GM19397 (cell line): ENCODE measurements at regions not wholly inside any gene's neighbourhood (a gene's known extent, or its start where the extent isn't known, plus 50 kb on each side); places are given as distances from the start of the nearest gene placed in this dataset.
"Not testable (repeated sequence)": the region's sequence is repeated elsewhere in the genome, so short reads cannot be mapped to it uniquely, and the experiment has no call there.

Experiments
- ATAC-seq: cut with Tn5 transposase; IDR thresholded peaks from one replicate; pipeline ENCODE4 v1.9.1; 2021; ENCODE audit warnings: mild to moderate bottlenecking, moderate library complexity; ENCODE audit not compliant: unreplicated experiment

GRCh38 chr6:93183531-93183972 lies 235.8 kb downstream of the EPHA7 start:
- ATAC-seq = no peak

DNA sequence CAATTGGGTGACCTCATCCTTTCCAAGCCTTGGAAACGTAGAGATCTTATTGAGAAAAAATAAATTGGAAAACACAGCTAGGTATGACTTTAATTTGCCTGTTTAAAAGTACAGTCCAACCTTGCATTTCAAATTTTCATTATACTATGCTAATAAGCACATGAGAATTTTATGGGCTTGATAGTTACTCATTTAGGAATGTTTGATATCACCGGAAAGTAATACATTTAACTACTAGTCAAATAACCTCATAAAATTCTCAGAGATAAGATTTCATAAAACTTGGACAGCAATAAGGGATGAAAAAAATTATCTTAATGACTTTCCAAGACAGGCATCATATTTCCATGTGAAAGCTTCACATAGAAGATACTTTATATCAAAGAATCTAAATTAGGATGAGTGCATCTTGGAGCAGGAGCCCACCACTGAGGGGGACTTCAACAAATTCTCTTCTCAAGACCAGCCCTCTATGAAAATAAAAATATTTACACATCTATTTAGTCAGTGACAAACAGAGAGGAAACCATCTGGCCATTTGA lies 236.3 kb downstream of the EPHA7 start:
- no peak for ATAC-seq

DNA sequence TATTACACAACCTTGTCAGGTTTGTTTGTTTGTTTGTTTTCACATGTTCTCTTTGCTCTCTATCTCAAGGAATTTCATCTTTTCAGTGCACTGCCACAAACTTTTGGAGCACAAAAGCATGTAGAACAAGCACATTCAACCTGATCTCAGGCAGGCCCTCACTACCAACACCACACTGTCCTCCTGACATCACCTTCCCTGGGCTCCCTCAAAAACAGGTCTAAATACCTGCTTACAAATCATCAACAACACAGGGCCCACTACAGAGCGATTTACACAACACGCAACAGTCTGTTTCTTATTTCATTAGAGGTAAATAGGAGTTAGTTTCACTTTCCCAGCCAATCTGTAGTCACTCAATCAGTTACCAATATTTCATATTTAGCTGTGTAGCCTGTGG lies 241.4 kb downstream of the EPHA7 start:
- no peak for ATAC-seq

- ATAC-seq = no peak
Measured at GRCh38 chr6:93177438-93177837, 241.9 kb downstream of the EPHA7 start.

DNA sequence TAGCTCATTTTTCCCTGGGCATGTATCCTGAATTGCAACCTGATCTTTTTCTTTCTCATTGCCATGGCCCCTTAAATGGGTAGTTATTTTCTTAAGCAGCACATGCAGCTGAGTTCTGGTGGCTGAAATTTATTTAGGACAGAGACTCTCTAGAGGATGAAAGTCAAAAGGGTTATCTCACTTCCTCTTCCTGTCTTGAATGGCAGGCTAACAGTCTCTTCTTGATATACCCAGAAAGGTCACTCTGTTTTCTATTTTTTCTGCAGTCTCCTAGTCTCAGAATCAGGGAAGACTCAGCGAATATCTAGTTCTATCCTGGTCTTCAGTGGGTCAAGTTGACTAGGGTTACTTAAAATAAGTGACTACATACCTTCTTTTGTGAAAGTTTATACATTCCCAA lies 243.3 kb downstream of the EPHA7 start:
- peak; percentile 77 for ATAC-seq

- ATAC-seq = not testable (repeated sequence)
Measured at GRCh38 chr6:93173573-93173972, 245.8 kb downstream of the EPHA7 start.

DNA sequence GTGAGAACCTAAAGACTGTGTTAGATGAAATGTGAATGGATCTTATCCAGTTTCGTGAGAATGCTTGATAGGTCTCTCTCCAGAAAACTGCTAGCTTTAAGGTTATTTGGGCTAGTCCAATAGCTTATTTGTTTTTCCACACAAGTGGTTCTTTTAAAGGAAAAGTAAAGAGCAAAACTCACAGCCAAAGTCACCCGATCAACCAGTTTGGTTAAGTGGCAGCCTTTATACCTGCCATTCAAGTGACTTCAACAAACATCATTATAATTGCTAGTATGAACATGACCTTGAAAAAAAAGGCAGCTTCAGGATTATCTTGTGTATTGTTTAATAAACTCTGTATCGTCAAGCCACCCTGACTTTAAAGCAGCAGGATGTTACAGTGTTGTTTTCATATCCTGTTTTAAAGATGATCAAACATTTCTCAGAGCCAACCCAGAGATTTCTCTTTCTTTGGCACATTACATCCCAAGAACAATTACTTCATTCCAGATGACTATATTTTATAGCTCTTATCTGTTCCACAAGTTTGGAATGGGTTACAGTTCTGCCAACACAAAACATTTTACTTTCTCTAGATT lies 253.4 kb downstream of the EPHA7 start:
- ATAC-seq = no peak

- ATAC-seq = no peak
Measured at GRCh38 chr6:93164781-93165180, 254.6 kb downstream of the EPHA7 start.

GRCh38 chr6:93163146-93163545 lies 256.2 kb downstream of the EPHA7 start:
- no peak for ATAC-seq

DNA sequence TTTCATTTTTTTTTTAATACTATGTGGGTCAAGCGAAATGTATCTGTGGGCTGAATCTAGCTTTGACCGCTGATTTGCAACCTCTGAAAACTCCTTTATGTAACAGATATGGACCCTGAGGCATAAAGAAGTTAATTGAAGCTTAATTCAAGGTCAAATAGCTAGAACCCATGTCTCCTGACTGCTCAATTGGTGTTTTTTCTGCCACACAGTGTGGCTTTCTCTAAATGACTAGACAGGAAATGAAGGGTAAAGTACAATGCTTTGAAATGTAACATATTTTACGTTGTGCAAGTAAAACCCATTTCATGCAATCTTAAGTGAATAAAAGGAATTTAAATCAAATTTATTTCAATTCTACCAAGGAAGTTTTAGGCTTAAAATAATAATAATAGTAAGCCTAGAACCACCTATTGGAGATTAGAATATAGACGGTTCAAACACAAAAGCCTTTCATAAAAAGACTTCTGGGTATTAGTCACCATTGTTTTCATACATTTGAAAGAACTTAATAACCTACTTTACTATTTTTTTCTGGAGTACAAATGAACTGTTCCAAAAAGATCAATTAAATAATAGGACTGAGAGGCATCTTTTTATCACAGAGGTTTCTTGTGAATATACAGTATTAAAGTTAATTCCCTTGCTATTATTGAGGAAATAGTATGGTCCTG lies 279.8 kb downstream of the EPHA7 start:
- no peak for ATAC-seq

DNA sequence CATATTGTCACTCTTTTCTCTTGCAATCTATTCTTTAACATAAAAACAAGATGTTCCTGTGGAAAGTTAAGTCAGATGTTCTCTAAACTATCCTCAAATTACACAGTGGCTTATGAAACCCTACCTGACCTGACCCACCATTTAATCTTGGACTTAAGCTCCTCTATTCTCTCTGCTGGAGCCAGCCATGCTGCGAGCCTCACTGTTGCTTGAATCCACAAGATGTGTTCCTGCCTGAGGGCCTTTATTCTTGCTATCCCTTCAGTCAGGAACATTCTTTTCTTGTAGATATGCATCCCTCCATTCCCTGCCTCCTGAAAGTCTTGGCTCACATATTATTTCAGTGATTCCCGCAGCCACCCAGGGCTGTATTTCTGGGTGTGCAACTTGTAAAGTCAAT lies 283.2 kb downstream of the EPHA7 start:
- ATAC-seq = no peak

DNA sequence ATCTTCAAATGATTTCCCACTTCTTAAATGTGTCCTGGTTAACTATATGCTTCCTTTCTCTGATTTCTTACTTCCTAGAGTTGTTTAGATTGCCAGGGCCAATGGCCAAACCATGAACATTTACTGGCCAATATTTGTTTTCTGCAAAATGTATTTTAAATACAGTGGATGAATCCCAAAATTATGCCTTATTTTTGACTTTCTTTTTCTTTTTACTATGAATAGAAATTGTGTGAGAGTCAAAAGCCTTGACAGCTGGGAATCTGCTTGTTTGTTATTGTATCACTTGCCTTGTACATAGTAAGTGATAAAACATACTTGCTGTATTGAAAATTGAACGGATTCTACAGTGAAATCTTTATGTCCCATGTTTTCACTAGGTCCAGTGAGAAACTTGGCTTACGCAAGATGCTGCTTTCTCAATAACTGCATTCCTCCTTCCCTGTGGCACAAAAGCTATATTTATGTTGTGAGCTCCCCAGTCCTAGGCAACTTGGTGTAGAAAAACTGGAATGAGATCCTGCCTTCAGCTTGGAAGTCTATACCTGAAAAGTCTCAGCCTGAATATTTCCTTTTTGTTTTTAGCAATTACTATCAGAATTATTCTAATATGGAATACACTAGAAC lies 295.2 kb downstream of the EPHA7 start:
- ATAC-seq = no peak

DNA sequence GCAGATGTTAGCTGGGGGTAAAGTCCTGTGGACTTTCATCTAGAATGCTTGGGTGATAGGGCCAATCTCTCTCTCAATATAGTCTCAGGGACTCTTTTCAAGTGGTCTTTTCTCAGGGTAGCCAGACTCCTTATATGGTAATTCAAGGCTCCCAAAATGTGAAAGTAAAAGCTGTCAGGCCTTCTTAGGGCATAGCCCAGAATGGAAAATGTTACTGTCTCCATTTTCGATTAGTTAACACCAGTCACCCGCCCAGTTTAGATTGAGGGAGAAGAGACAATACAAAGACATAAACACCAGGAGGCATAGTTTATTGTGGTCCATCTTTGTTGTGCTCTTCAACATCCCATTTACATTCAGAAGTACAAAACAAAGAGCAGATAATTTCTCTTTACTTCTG lies 295.8 kb downstream of the EPHA7 start:
- ATAC-seq = no peak

GRCh38 chr6:93120154-93120742 lies 299.1 kb downstream of the EPHA7 start:
- no peak for ATAC-seq

DNA sequence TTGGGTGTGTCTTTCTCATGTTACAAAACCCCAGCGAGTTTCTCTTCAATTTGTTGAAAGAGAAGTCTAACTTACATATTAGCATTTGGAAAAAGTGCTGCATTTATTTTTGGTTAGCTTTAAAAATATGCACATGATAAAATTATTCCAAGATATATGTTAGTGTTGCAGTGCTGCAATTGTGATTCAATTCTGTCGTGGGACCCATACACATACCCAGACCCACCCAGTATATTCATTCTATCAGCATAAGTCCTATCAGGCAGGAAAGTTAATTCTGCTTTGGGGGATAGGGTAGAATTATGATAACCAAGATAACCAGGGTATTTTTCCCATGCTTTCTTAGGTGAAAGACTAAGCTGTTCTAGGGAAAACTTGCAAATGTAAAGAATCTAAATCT lies 313.5 kb downstream of the EPHA7 start:
- ATAC-seq = no peak

DNA sequence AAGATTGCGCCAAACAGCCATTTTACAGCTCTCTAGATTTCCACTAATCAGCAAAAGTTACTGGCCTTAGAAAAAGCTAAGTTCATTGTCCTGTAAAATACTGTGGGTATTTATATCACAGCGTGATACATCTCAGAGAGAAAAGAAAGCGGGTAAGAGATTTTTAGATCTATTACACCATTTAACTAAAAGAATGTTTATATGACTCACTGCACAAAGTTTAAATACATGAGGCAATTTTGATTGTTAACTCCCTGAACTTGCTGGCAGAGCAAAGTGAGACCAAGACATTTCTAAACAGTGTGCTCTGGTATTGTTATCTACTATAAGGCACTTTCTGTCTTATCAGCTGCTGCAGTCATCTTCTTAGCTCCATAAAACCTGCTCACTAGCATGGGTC lies 314.3 kb downstream of the EPHA7 start:
- ATAC-seq = no peak

GRCh38 chr6:93104195-93104817 lies 315.1 kb downstream of the EPHA7 start:
- no peak for ATAC-seq

GRCh38 chr6:93088621-93089501 lies 330.5 kb downstream of the EPHA7 start:
- ATAC-seq = no peak

DNA sequence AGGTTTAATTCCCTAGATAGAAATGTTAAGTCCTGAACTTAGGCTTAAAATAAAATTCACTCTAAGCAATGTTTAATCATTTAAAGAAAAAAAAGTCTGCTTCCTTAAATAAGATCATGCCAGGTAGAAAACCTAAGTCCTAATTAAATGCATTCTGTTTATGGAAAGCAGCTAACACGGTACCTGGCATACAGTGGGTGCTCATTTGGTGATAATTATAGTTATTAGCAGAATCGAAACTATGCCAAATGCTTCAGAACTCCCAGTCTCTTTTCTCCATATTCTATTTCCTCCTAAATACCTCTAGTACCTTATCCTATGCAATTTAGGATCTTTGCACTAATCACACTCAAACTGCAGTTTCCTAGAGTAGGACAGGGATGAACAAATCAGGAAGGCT lies 331.8 kb downstream of the EPHA7 start:
- ATAC-seq = no peak

GRCh38 chr6:93086351-93086750 lies 333.0 kb downstream of the EPHA7 start:
- no peak for ATAC-seq
